Neuronal stem cell (in vitro differentiated cells): ENCODE measurements at regions not wholly inside any gene's neighbourhood (a gene's known extent, or its start where the extent isn't known, plus 50 kb on each side); places are given as distances from the start of the nearest gene placed in this dataset.
"Not testable (repeated sequence)": the region's sequence is repeated elsewhere in the genome, so short reads cannot be mapped to it uniquely, and the experiment has no call there.

Source experiments
- DNase-seq: peaks from one replicate; pipeline ENCODE4 v3.0.0-alpha.2; 2013; ENCODE audit warnings: low spot score
- H2AFZ ChIP-seq: one replicate; pipeline ENCODE4 v1.6.1; 2013; ENCODE audit warnings: mild to moderate bottlenecking, low read length, inconsistent platforms
- H2AK5ac ChIP-seq: 2 replicates; pipeline ENCODE4 v1.6.1; 2013; ENCODE audit warnings: low read depth, mild to moderate bottlenecking, inconsistent platforms, low read length, moderate library complexity, mixed read lengths
- H2BK120ac ChIP-seq: 2 replicates; pipeline ENCODE4 v1.6.1; 2013; ENCODE audit warnings: low read depth, mild to moderate bottlenecking, inconsistent platforms, low read length, moderate library complexity, mixed read lengths
- H2BK12ac ChIP-seq: one replicate; pipeline ENCODE4 v1.6.1; 2013; ENCODE audit warnings: low read length, inconsistent platforms
- H2BK15ac ChIP-seq: 2 replicates; pipeline ENCODE4 v1.6.1; 2013; ENCODE audit warnings: mild to moderate bottlenecking, low read length, inconsistent platforms, mixed read lengths
- H2BK5ac ChIP-seq: one replicate; pipeline ENCODE4 v1.6.1; 2013; ENCODE audit warnings: inconsistent platforms, mild to moderate bottlenecking, low read length, moderate library complexity
- H3K14ac ChIP-seq: one replicate; pipeline ENCODE4 v1.6.1; 2013; ENCODE audit warnings: low read length, inconsistent platforms
- H3K18ac ChIP-seq: 2 replicates; pipeline ENCODE4 v1.6.1; 2013; ENCODE audit warnings: low read length, inconsistent platforms
- H3K23ac ChIP-seq: 2 replicates; pipeline ENCODE4 v1.6.1; 2013; ENCODE audit warnings: low read depth, mild to moderate bottlenecking, mixed read lengths, low read length, inconsistent platforms; ENCODE audit not compliant: poor library complexity
- H3K27ac ChIP-seq: replicated peaks from 3 replicates; pipeline ENCODE4 v1.5.1; 2013; ENCODE audit warnings: low read length, inconsistent platforms
- H3K27me3 ChIP-seq, 3 experiments: 2 replicates each; pipeline ENCODE4 v1.6.1; 2013; ENCODE audit warnings: low read length in 3 of 3, mild to moderate bottlenecking in 2 of 3, inconsistent platforms in 1 of 3, low read depth in 1 of 3, mixed read lengths in 1 of 3, moderate library complexity in 1 of 3; ENCODE audit not compliant: control insufficient read depth in 3 of 3, insufficient read depth in 3 of 3
- H3K36me3 ChIP-seq, 2 donors: replicated peaks in 1 of 2; 2 replicates each; pipeline ENCODE4 v1.6.1; 2013; ENCODE audit warnings: low read length in 2 of 2; ENCODE audit not compliant: control insufficient read depth in 2 of 2, insufficient read depth in 2 of 2
- H3K4ac ChIP-seq: 2 replicates; pipeline ENCODE4 v1.6.1; 2013; ENCODE audit warnings: inconsistent platforms, mild to moderate bottlenecking, low read length, moderate library complexity
- H3K4me1 ChIP-seq, 2 donors: 1 replicate in 1 of 2; 2 replicates in 1 of 2; pipeline ENCODE4 v1.6.1; 2013; ENCODE audit warnings: low read length in 2 of 2, low read depth in 1 of 2; ENCODE audit not compliant: control insufficient read depth in 2 of 2, insufficient read depth in 1 of 2
- H3K4me2 ChIP-seq: one replicate; pipeline ENCODE4 v1.6.1; 2013; ENCODE audit warnings: mild to moderate bottlenecking, low read length, inconsistent platforms; ENCODE audit not compliant: insufficient read depth, poor library complexity, severe bottlenecking
- H3K4me3 ChIP-seq, 2 donors: 2 replicates each; pipeline ENCODE4 v1.5.1; 2013; ENCODE audit warnings: low read length in 2 of 2, mild to moderate bottlenecking in 2 of 2, inconsistent platforms in 1 of 2, moderate library complexity in 1 of 2
- H3K79me1 ChIP-seq: one replicate; pipeline ENCODE4 v1.6.1; 2013; ENCODE audit warnings: low read depth, mild to moderate bottlenecking, inconsistent platforms, low read length, moderate library complexity
- H3K9ac ChIP-seq: one replicate; pipeline ENCODE4 v1.6.1; 2013; ENCODE audit warnings: mild to moderate bottlenecking, low read depth, low read length, inconsistent platforms; ENCODE audit not compliant: poor library complexity
- H3K9me3 ChIP-seq, 2 donors: replicated peaks in 1 of 2; 2 replicates each; pipeline versions ENCODE3 to v1.6.1; 2013; ENCODE audit warnings: low read length in 2 of 2, mild to moderate bottlenecking in 2 of 2, inconsistent platforms in 1 of 2, low read depth in 1 of 2, mixed read lengths in 1 of 2, moderate library complexity in 1 of 2; ENCODE audit not compliant: control insufficient read depth in 2 of 2, insufficient read depth in 1 of 2
- H4K8ac ChIP-seq: one replicate; pipeline ENCODE4 v1.6.1; 2013; ENCODE audit warnings: low read depth, mild to moderate bottlenecking, inconsistent platforms, low read length, moderate library complexity
- H4K91ac ChIP-seq: one replicate; pipeline ENCODE4 v1.6.1; 2013; ENCODE audit warnings: low read length, low read depth, mild to moderate bottlenecking, inconsistent platforms; ENCODE audit not compliant: poor library complexity
- WGBS, 2 donors: extraction: QIAGEN DNeasy Blood & Tissue Kit; methylation state at CpG; one replicate each; pipeline ENCODE4 v1.1.7; 2013; ENCODE audit warnings: missing lambda C conversion rate in 2 of 2, mixed read lengths in 1 of 2; ENCODE audit not compliant: insufficient read length in 2 of 2, insufficient replicate concordance in 1 of 2; ENCODE audit errors: extremely low coverage in 2 of 2; 5-methylcytosine and 5-hydroxymethylcytosine counted together

DNA sequence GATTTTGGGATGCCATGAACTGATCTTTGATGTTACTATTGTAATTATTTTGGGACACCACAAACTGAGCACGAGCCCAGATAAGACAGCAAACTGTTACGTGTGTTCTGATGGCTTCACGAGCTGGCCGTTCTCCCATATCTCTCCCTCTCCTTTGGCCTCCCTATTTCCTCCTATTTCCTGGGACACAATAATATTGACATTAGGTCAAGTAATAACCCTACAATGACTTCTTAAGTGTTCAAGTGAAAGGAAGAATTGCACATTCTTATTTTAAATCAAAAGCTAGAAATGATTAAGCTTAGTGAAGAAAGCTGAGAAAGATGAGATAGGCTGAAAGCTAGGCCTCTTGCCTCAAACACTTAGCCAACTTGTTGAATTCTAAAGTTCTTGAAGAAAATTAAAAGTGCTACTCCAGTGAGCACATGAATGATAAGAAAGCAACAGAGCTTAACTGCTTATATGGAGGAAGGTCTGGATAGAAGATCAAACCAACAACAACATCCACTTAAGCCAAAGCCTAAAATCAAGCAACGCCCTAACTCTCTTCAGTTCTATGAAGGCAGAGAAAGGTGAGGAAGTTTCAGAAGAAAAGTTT, 247.1 kb downstream of the LRRC70 start:
- no peak overlapping the region for H4K8ac ChIP-seq
- no peaks in the 10 kb centered on the region for H3K4me1 ChIP-seq
- H3K36me3 ChIP-seq: no peaks in the 10 kb centered on the region
- WGBS, 2 donors: no CpG with 5 or more reads among the region's 5 CpGs
- H3K27ac ChIP-seq: no peak overlapping the region
- no peak overlapping the region for H3K4me3 ChIP-seq
- H2BK15ac ChIP-seq: no peak overlapping the region
- no peak overlapping the region for H3K23ac ChIP-seq
- no peak overlapping the region for H4K91ac ChIP-seq
- no peak overlapping the region for H3K4me2 ChIP-seq
- no peak overlapping the region for H3K18ac ChIP-seq
- no peak overlapping the region for H2AFZ ChIP-seq
- H2AK5ac ChIP-seq: no peak overlapping the region
- H3K79me1 ChIP-seq: no peaks in the 10 kb centered on the region
- no peak overlapping the region for H2BK12ac ChIP-seq
- H2BK5ac ChIP-seq: no peak overlapping the region
- H3K9me3 ChIP-seq: no peaks in the 10 kb centered on the region
- DNase-seq: no peak
- H2BK120ac ChIP-seq: no peak overlapping the region
- H3K4ac ChIP-seq: no peak overlapping the region
- H3K14ac ChIP-seq: no peak overlapping the region
- H3K9ac ChIP-seq: no peak overlapping the region
- no peaks in the 10 kb centered on the region for H3K27me3 ChIP-seq

DNA sequence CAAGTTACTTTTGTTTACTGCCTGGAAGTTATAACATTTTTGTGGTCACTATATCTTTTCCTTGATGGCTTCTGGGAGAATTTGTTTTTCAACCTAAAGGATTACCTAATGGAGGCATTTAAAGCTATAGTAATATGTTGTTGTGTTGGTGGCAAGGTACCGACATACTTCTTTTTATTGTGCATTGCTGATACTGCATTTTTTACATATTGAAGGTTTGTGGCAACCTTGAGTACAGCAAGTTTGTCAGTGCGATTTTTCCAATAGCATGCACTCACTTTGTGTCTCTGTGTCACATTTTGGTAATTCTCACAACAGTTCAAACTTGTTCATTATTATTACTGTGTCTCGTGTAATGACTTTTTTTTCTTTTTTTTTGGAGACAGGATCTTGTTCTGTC, 246.3 kb downstream of the LRRC70 start:
- DNase-seq: no peak
- WGBS, 2 donors: no CpG with 5 or more reads among the region's 3 CpGs
- H3K23ac ChIP-seq: no peak overlapping the region
- no peaks in the 10 kb centered on the region for H3K4me1 ChIP-seq
- no peak overlapping the region for H3K4me3 ChIP-seq
- H3K18ac ChIP-seq: no peak overlapping the region
- H3K4ac ChIP-seq: no peak overlapping the region
- H3K9me3 ChIP-seq: no peaks in the 10 kb centered on the region
- H2BK15ac ChIP-seq: no peak overlapping the region
- H3K4me2 ChIP-seq: no peak overlapping the region
- H3K9ac ChIP-seq: no peak overlapping the region
- H3K27me3 ChIP-seq: no peaks in the 10 kb centered on the region
- no peak overlapping the region for H2AK5ac ChIP-seq
- H2BK5ac ChIP-seq: no peak overlapping the region
- H4K91ac ChIP-seq: no peak overlapping the region
- H2AFZ ChIP-seq: no peak overlapping the region
- no peak overlapping the region for H4K8ac ChIP-seq
- H3K36me3 ChIP-seq: no peaks in the 10 kb centered on the region
- no peak overlapping the region for H2BK12ac ChIP-seq
- H3K14ac ChIP-seq: no peak overlapping the region
- H2BK120ac ChIP-seq: no peak overlapping the region
- no peaks in the 10 kb centered on the region for H3K79me1 ChIP-seq
- H3K27ac ChIP-seq: no peak overlapping the region

- H2BK12ac ChIP-seq, H3K9me3 ChIP-seq, H2AK5ac ChIP-seq, H2BK15ac ChIP-seq, H3K4me2 ChIP-seq, H3K4ac ChIP-seq, H2BK120ac ChIP-seq, H4K8ac ChIP-seq, H3K18ac ChIP-seq, H3K36me3 ChIP-seq, H3K9ac ChIP-seq, H3K23ac ChIP-seq, H3K79me1 ChIP-seq, H3K4me1 ChIP-seq, H2BK5ac ChIP-seq, H3K27ac ChIP-seq, H3K27me3 ChIP-seq, H4K91ac ChIP-seq, H2AFZ ChIP-seq, H3K14ac ChIP-seq, DNase-seq, H3K4me3 ChIP-seq: not testable (repeated sequence)
- WGBS, 2 donors: no CpG with 5 or more reads among the region's 8 CpGs
These were observed 238.4 kb downstream of the LRRC70 start for GRCh38 chr5:62817043-62817442.

GRCh38 chr5:62814991-62815390, 236.4 kb downstream of the LRRC70 start:
- Histone ChIP-seq H2AFZ (no peak overlapping the region), H3K79me1 (no peaks in the 10 kb centered on the region), H4K91ac (no peak overlapping the region), H3K23ac (no peak overlapping the region), H3K36me3 (no peaks in the 10 kb centered on the region), H3K4me3 (no peak overlapping the region), H3K27me3 (no peaks in the 10 kb centered on the region), H2AK5ac (no peak overlapping the region), H3K14ac (no peak overlapping the region), H3K27ac (no peak overlapping the region), H3K9me3 (no peaks in the 10 kb centered on the region), H2BK5ac (no peak overlapping the region), H3K4me1 (no peaks in the 10 kb centered on the region), H3K9ac (no peak overlapping the region), H2BK120ac (no peak overlapping the region), H3K4me2 (no peak overlapping the region), H4K8ac (no peak overlapping the region), H2BK15ac (no peak overlapping the region), H3K4ac (no peak overlapping the region), H2BK12ac (no peak overlapping the region), H3K18ac (no peak overlapping the region)
- no peak for DNase-seq
- no CpG with 5 or more reads among the region's 2 CpGs for WGBS, 2 donors
